K562 (cell line): ENCODE measurements at regions not wholly inside any gene's neighbourhood (a gene's known extent, or its start where the extent isn't known, plus 50 kb on each side); places are given as distances from the start of the nearest gene placed in this dataset.

Source experiments
- ATAC-seq: fragments of 200-7000 bp; cut with Tn5 transposase; 3 replicates; pipeline ENCODE4 v1.9.1; 2020; ENCODE audit warnings: moderate library complexity
- BruUV-seq: library from RNA; stranded (reverse); fragments of 400-500 nt; replicated peaks from 2 replicates; lab custom pipeline; 2021; lab: Mats Ljungman, UMichigan
- CTCF ChIA-PET: fragments of 300-600 bp; formaldehyde crosslinking; extraction: SDS; loops from one replicate; lab custom pipeline; 2021; ENCODE audit warnings: low intra/inter-chr PET ratio; lab: Yijun Ruan, JAX
- POLR2A ChIA-PET: fragments of 300-600, 350-650 bp; sonication (Branson Sonifier 250); formaldehyde crosslinking; extraction: SDS; loops from one replicate; lab custom pipeline; 2021; ENCODE audit warnings: antibody characterized with exemption, inconsistent platforms; lab: Yijun Ruan, JAX
- DNase-seq, 4 experiments: peaks; one replicate each; pipeline versions ENCODE4 v3.0.0 to v3.0.0-alpha.2; 2011 to 2018; ENCODE audit warnings: low spot score in 3 of 4, mixed read lengths in 3 of 4; ENCODE audit errors: extremely low read depth in 1 of 4
- FAIRE-seq: peaks from 2 replicates; lab custom pipeline; 2011; peaks lifted over from hg19 to GRCh38; lab: Jason Lieb, UNC
- H2AFZ ChIP-seq: 2 replicates; pipeline ENCODE4 v1.6.0; 2011; ENCODE audit warnings: low read depth, low read length, control low read depth, inconsistent platforms
- H3K27ac ChIP-seq: fragments of 200-600 bp; 3 replicates; pipeline ENCODE4 v1.8.0; 2011; ENCODE audit warnings: low read depth, mild to moderate bottlenecking, control low read depth, inconsistent platforms, low read length, moderate library complexity, mixed read lengths; ENCODE audit errors: extremely low read depth
- H3K27me3 ChIP-seq, 2 experiments: fragments of 300-600 bp in 1 of 2; 2 replicates in 1 of 2; 3 replicates in 1 of 2; pipeline versions ENCODE4 v1.6.0 to v1.8.0; 2011; ENCODE audit warnings: inconsistent platforms in 2 of 2, low read length in 2 of 2, mild to moderate bottlenecking in 1 of 2, mixed read lengths in 1 of 2, moderate library complexity in 1 of 2; ENCODE audit not compliant: control insufficient read depth in 2 of 2, insufficient read depth in 2 of 2
- H3K36me3 ChIP-seq: fragments of 300-600 bp; 3 replicates; pipeline ENCODE4 v1.8.0; 2011; ENCODE audit warnings: mild to moderate bottlenecking, low read length, inconsistent platforms; ENCODE audit not compliant: control insufficient read depth, insufficient read depth
- H3K4me1 ChIP-seq, 2 experiments: fragments of 200-600 bp in 1 of 2; replicated peaks in 1 of 2; 2 replicates in 1 of 2; 3 replicates in 1 of 2; pipeline versions ENCODE4 v1.5.1 to v1.8.0; 2011; ENCODE audit warnings: inconsistent platforms in 2 of 2, low read length in 2 of 2, mild to moderate bottlenecking in 1 of 2, mixed read lengths in 1 of 2, moderate library complexity in 1 of 2; ENCODE audit not compliant: control insufficient read depth in 2 of 2, insufficient read depth in 2 of 2
- H3K4me2 ChIP-seq: 2 replicates; pipeline ENCODE4 v1.6.1; 2011; ENCODE audit warnings: low read length, control low read depth, inconsistent platforms, mixed read lengths; ENCODE audit not compliant: insufficient read depth
- H3K4me3 ChIP-seq: fragments of 200-600 bp; sonication (generic), shearing (Covaris generic); 2 replicates; pipeline ENCODE4 v1.5.1; 2016; ENCODE audit warnings: control low read depth, inconsistent platforms
- H3K79me2 ChIP-seq: fragments of 200-600 bp; 3 replicates; pipeline ENCODE4 v1.8.0; 2011; ENCODE audit warnings: low read length, inconsistent platforms; ENCODE audit not compliant: control insufficient read depth, insufficient read depth
- H3K9ac ChIP-seq, 2 experiments: 2 replicates each; pipeline versions ENCODE4 v1.6.0 to v1.6.1; 2011; ENCODE audit warnings: low read depth in 2 of 2, low read length in 2 of 2, control low read depth in 1 of 2, inconsistent platforms in 1 of 2, mild to moderate bottlenecking in 1 of 2, mixed read lengths in 1 of 2; ENCODE audit not compliant: insufficient read depth in 1 of 2
- H3K9me1 ChIP-seq: one replicate; pipeline ENCODE4 v1.6.0; 2011; ENCODE audit warnings: inconsistent platforms, mild to moderate bottlenecking, low read length, moderate library complexity; ENCODE audit not compliant: control insufficient read depth, insufficient read depth
- H3K9me3 ChIP-seq: replicated peaks from 2 replicates; pipeline ENCODE4 v1.5.1; 2011; ENCODE audit warnings: low read depth, low read length, inconsistent platforms; ENCODE audit not compliant: control insufficient read depth, insufficient read depth
- H4K20me1 ChIP-seq: replicated peaks from 2 replicates; pipeline ENCODE4 v1.6.1; 2011; ENCODE audit warnings: low read length, inconsistent platforms, mixed read lengths; ENCODE audit not compliant: control insufficient read depth, insufficient read depth
- ZNF140 ChIP-seq: fragments of 250-450 bp; sonication (Bioruptor Pico); IDR thresholded peaks from 2 replicates; pipeline ENCODE4 v1.8.0; 2021; ENCODE audit warnings: moderate library complexity, mild to moderate bottlenecking, inconsistent platforms
- WGBS: fragments of 100-300 bp; shearing (Covaris generic); methylation state at CpG from one replicate; pipeline ENCODE4 v1.1.6; 2016; ENCODE audit warnings: low coverage, mixed read lengths; ENCODE audit not compliant: insufficient coverage; ENCODE audit errors: missing lambda C conversion rate; 5-methylcytosine and 5-hydroxymethylcytosine counted together
- in situ Hi-C: fragments of 300-500 bp; cut with MboI; formaldehyde crosslinking; loops from 4 replicates; pipeline ENCODE4 v1.15.0; 2018; ENCODE audit warnings: inconsistent platforms, mixed read lengths
- intact Hi-C: fragments of 100-400 bp; cut with micrococcal nuclease; formaldehyde crosslinking; loops from 2 replicates; pipeline ENCODE4 v1.14.2; 2022
- TF ChIP-seq, protein P1 (sequence below), 3 experiments: fragments of 200-800 bp in 1 of 3; fragments of 250-450 bp in 1 of 3; fragments of 450-650 bp in 1 of 3; sonication (Bioruptor Pico) in 1 of 3; sonication (Bioruptor generic) in 1 of 3; formaldehyde crosslinking in 1 of 3; IDR thresholded peaks; 2 replicates each; pipeline versions ENCODE4 v1.6.1 to v1.8.0; 2016 to 2022; ENCODE audit warnings: mild to moderate bottlenecking in 2 of 3, missing genetic modification characterization in 2 of 3, missing compliant biosample characterization in 1 of 3, moderate library complexity in 1 of 3

DNA sequence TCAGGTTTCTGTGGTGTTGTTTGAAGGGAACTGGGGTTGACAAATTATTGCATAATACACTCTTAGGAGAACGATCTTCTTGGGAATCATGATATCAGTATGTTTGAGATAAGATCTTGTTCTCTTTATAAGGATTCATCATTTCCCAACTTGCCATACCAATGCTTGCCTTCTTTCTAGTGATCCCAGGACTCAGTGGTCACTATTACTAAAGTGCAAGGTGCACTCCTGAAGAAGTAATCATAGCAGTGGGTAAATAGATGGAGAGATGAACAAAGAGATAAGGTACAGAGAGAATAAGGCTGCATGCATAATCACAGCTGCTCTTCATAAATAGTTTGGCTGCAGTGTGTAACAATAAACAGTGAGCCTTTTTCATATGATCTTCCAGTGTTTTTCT is 404.0 kb downstream of the DOK5 start:
- BruUV-seq = no TSS peak
- no peak for ATAC-seq
- no peak for FAIRE-seq
- ChIA-PET CTCF (no interaction called here), POLR2A (no interaction called here)
- Histone ChIP-seq H3K9me1 (no peaks in the 10 kb centered on the region), H2AFZ (no peak overlapping the region), H4K20me1 (no peaks in the 10 kb centered on the region), H3K9me3 (peaks cover 1% of the 10 kb centered on the region; the same call in 1 of the 2 replicates), H3K4me1 (no peaks in the 10 kb centered on the region), H3K27ac (no peak overlapping the region), H3K9ac (no peak overlapping the region), H3K4me2 (no peak overlapping the region), H3K27me3 (no peaks in the 10 kb centered on the region), H3K36me3 (no peaks in the 10 kb centered on the region), H3K79me2 (no peaks in the 10 kb centered on the region), H3K4me3 (no peak overlapping the region)
- in situ Hi-C loops = no loop called here
- DNase-seq = no peak
- TF ChIP-seq, protein P1, sequence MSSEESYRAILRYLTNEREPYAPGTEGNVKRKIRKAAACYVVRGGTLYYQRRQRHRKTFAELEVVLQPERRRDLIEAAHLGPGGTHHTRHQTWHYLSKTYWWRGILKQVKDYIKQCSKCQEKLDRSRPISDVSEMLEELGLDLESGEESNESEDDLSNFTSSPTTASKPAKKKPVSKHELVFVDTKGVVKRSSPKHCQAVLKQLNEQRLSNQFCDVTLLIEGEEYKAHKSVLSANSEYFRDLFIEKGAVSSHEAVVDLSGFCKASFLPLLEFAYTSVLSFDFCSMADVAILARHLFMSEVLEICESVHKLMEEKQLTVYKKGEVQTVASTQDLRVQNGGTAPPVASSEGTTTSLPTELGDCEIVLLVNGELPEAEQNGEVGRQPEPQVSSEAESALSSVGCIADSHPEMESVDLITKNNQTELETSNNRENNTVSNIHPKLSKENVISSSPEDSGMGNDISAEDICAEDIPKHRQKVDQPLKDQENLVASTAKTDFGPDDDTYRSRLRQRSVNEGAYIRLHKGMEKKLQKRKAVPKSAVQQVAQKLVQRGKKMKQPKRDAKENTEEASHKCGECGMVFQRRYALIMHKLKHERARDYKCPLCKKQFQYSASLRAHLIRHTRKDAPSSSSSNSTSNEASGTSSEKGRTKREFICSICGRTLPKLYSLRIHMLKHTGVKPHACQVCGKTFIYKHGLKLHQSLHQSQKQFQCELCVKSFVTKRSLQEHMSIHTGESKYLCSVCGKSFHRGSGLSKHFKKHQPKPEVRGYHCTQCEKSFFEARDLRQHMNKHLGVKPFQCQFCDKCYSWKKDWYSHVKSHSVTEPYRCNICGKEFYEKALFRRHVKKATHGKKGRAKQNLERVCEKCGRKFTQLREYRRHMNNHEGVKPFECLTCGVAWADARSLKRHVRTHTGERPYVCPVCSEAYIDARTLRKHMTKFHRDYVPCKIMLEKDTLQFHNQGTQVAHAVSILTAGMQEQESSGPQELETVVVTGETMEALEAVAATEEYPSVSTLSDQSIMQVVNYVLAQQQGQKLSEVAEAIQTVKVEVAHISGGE (CRISPR knock-in tag; IDR thresholded peaks at IDR 0.05) = peak in 1 of 3 experiments; percentile 93; a peak in 2 of 6 replicates
- TF ChIP-seq ZNF140 (CRISPR knock-in tag) = no peak
- intact Hi-C loops = no loop called here
- WGBS = 0% methylated on average over 1 of the region's 1 CpG
